ENCODE measurements at regions not wholly inside any gene's neighbourhood (a gene's known extent, or its start where the extent isn't known, plus 50 kb on each side); places are given as distances from the start of the nearest gene placed in this dataset.

GRCh38 chr22:48205161-48205560 is 1442.7 kb downstream of the TBC1D22A start:
- DNase-seq, result no peak

DNA sequence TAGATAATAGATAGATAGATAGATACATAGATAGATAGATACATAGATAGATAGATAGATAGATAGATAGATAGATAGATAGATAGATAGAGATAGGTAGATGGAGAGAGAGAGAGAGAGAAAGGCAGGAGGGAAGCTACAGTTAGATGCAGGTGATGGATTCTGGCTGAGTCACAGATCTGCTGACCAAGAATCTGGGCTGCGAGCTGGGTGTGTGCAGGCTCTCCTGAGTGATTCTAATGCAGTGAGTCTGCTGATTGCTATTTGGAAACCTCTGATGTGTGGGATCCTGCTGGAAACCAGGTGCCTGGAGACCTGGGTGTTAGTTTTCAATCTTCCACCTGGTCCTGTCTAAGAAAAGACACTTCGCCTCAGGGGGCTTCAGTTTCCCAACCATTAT is 1441.8 kb downstream of the TBC1D22A start:
- no peak for DNase-seq

- no peak for DNase-seq
Measured at GRCh38 chr22:48199667-48200066, 1437.2 kb downstream of the TBC1D22A start.

- DNase-seq, result no peak
Measured at GRCh38 chr22:48198489-48199459, 1436.3 kb downstream of the TBC1D22A start.

DNA sequence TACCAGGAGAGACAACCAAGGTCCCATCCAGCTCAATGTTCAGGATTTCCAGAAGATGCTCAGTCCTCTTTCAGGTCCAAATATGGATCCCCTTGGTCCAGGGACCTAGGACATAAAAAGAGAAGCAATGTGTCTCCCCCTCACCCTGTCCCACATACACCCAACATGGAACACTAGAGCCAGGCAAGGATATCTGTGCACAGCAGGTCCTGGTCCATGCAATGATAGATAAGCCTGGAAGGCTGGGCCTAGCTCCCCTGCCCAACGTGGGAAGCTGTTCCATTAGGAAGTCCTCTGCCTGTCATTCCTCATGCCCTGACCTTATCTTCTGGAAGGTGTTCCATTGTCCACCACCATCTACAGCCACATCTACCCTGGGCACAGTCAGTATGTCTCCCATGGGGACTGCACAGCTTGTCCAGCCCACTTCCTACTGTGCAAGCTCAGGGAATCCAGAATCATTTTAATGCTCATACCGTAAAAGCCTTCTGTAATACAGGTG is 1434.8 kb downstream of the TBC1D22A start:
- DNase-seq, result no peak

DNA sequence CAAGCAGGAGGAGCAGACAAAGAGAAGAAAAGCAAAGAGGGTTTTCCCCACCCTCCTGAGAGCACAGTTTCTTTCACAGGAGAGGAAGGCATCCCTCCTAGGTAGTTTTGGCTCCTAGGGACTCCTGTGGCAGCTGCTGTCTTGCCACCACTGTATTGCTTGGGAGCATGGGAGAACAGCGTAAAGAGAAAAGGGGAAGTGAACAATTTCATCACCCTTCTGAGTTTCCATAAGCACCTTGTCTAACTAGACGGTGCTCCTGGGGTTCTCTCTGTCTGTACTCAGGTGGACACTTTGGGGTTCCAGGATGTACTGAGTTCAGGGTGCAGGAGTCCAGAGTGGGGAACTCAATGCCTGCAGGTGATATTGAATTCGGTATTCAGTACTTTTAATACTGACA is 1430.5 kb downstream of the TBC1D22A start:
- no peak for DNase-seq

- DNase-seq, result no peak
Measured at GRCh38 chr22:48192071-48192470, 1429.6 kb downstream of the TBC1D22A start.

GRCh38 chr22:48188231-48188721 is 1425.8 kb downstream of the TBC1D22A start:
- DNase-seq, result no peak

DNA sequence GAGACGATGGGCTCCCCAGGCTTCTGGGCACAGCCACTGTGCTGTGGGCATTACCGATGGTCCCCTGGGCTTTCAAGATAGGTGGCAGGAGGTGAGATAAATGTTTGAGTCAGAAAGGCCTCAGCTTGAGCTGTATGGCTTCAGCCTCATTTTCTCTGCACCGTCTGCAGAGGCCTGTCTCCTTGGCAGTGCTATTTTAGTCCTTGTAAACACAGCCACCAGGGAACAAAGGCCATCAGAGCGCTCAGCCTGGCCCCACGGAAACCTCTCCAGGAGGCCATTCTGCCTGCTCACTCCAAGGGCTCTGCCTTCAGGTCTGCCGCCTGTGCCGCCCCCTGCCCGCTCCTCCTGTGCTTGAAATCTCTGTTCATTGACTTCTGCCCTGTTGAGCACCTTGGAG is 1424.9 kb downstream of the TBC1D22A start:
- DNase-seq, result no peak

- DNase-seq, result no peak
Measured at GRCh38 chr22:48186146-48186790, 1423.8 kb downstream of the TBC1D22A start.

- DNase-seq, result no peak
Measured at GRCh38 chr22:48185071-48186055, 1422.9 kb downstream of the TBC1D22A start.

GRCh38 chr22:48182846-48183805 is 1420.7 kb downstream of the TBC1D22A start:
- DNase-seq, result no peak

GRCh38 chr22:48182031-48182430 is 1419.6 kb downstream of the TBC1D22A start:
- no peak for DNase-seq

DNA sequence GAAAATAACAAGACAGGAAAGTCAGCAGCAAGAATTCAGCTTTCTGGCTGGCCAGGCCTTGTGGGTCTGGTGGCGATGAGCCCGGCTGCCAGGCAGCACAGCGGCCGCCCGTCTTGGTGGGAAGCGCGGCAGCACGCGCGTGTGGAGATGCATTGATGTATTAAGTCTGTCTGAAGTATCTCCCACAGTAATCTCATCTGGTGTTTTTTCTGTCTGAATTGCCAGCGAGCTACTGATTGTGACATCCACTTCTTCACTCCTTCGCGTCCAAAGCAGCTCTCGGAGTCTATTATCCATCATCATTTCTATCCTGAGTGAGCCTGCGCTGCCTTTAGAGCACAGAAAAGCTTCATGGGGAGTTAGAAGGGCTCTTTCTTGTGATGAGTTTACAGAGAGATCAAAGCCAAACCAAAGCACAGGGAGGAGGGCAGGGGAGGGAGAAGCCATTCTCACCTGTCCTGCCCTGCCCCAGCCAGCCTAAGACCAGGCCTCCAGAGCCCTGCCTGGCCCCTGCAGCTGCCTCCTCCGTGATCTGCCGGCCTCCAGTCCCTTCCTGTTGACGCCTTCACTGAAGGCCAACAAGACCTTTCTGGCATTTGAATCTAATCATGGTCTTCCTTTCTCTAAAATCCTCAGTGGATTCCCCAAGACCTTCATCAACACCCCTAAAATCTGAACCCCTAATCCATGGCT is 1419.0 kb downstream of the TBC1D22A start:
- DNase-seq, result no peak

DNA sequence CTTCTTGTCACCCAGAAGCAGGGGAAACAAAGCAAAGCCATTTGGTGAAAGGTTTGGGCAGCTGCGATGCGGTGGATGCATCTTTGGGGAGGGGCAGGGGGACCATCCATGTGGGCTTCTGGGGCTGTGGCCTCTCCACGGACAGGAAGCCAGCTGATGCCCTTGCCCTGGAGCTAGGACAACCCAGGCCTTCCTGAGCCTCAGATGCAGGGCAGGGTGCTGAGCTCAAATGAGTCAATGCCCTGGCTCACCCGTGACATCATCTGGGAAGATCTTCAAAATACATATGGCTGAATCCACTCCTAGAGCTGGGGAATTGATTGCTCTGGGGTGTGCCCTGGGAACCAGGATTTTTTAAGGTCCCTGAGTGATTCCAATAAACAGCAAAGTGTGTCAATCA is 1418.2 kb downstream of the TBC1D22A start:
- DNase-seq, result no peak

GRCh38 chr22:48179571-48180546 is 1417.4 kb downstream of the TBC1D22A start:
- DNase-seq, result no peak

- DNase-seq, result no peak
Measured at GRCh38 chr22:48178536-48178935, 1416.1 kb downstream of the TBC1D22A start.

- DNase-seq, result no peak
Measured at GRCh38 chr22:48177631-48178030, 1415.2 kb downstream of the TBC1D22A start.

DNA sequence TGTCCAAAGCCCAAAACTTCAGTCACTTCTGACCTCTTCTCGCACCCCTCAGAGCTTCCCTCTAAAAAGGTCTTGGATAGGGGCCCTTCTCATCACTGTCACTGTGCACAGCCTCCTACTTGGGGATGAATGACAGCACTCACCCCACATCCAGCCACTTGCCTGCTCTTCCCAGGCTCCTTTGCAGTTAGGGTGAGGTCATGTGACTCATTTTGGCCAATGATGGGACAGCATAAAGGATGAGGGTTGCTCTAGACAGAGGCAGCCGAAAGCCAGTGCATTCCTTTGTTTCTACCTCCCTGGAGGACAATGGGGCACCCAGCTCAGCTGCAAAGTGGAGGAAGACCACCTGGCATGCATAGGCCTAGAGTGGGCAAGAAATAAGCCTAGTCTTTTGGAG is 1413.3 kb downstream of the TBC1D22A start:
- no peak for DNase-seq
